Astrocyte (in vitro differentiated cells and primary cell): ENCODE measurements at regions not wholly inside any gene's neighbourhood (a gene's known extent, or its start where the extent isn't known, plus 50 kb on each side); places are given as distances from the start of the nearest gene placed in this dataset.

Experiments used
- EZH2 ChIP-seq: IDR thresholded peaks from 2 replicates; pipeline ENCODE4 v1.6.1; 2012; ENCODE audit warnings: mild to moderate bottlenecking, low read length, inconsistent platforms; ENCODE audit not compliant: insufficient read depth
- TF ChIP-seq, protein P1 (sequence below): IDR thresholded peaks from 2 replicates; pipeline ENCODE4 v1.5.1; 2011; ENCODE audit warnings: low read depth, mild to moderate bottlenecking, inconsistent platforms, low read length, moderate library complexity; ENCODE audit not compliant: insufficient read depth

DNA sequence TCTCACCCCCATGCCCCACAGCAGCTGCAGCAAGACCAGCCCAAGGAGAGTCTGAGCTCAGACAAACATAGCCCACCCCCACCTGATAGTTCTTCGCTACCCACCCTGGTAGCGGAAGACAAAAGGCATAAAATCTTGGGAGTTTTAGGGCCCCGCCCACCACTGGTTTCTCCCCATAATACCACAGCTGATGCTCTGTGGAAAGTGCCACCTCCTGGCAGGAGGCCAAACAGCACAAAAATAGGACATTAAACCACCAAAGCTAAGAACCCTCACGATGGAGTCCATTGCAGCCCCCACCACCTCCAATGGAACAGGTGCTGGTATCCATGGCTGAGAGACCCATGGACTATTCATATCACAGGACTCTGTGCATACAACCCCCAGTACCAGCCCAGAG lies 226.7 kb downstream of the SNCA start:
- TF ChIP-seq, protein P1, sequence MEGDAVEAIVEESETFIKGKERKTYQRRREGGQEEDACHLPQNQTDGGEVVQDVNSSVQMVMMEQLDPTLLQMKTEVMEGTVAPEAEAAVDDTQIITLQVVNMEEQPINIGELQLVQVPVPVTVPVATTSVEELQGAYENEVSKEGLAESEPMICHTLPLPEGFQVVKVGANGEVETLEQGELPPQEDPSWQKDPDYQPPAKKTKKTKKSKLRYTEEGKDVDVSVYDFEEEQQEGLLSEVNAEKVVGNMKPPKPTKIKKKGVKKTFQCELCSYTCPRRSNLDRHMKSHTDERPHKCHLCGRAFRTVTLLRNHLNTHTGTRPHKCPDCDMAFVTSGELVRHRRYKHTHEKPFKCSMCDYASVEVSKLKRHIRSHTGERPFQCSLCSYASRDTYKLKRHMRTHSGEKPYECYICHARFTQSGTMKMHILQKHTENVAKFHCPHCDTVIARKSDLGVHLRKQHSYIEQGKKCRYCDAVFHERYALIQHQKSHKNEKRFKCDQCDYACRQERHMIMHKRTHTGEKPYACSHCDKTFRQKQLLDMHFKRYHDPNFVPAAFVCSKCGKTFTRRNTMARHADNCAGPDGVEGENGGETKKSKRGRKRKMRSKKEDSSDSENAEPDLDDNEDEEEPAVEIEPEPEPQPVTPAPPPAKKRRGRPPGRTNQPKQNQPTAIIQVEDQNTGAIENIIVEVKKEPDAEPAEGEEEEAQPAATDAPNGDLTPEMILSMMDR: no peak
- no peak for TF ChIP-seq EZH2
